ENCODE measurements at regions not wholly inside any gene's neighbourhood (a gene's known extent, or its start where the extent isn't known, plus 50 kb on each side); places are given as distances from the start of the nearest gene placed in this dataset.

DNA sequence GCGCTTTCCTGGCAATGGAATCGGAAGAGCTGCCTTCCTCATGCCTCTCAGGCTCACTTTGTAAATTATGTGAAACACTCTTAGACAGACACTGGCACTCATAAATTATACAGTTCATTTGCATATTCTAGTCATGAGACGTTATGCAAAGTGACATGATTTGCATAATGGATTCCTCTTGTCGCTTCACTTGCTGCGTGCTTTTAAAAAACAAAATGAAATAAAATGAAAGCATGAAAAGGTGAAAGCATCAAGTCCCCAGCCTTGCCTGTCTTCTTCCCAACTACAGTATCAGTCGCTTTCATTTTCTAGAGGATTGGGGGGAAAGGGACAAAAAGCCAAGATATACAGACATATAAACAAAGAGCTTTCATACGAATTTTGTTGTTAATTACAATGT is 252.8 kb upstream of the PMFBP1 start:
- DNase-seq (ENCODE audit: low spot score): no peak
- Mint-ChIP-seq H3K36me3 (ENCODE audit: low read depth) (no peaks in the 10 kb centered on the region), H3K27me3 (ENCODE audit: low read depth) (no peaks in the 10 kb centered on the region), H3K27ac (no peak overlapping the region), H3K4me3 (ENCODE audit: low read depth) (no peak overlapping the region), H3K4me1 (ENCODE audit: low read depth) (no peaks in the 10 kb centered on the region), H3K9me3 (peaks cover 13% of the 10 kb centered on the region)
- intact Hi-C loops (cut with micrococcal nuclease): no loop called here

DNA sequence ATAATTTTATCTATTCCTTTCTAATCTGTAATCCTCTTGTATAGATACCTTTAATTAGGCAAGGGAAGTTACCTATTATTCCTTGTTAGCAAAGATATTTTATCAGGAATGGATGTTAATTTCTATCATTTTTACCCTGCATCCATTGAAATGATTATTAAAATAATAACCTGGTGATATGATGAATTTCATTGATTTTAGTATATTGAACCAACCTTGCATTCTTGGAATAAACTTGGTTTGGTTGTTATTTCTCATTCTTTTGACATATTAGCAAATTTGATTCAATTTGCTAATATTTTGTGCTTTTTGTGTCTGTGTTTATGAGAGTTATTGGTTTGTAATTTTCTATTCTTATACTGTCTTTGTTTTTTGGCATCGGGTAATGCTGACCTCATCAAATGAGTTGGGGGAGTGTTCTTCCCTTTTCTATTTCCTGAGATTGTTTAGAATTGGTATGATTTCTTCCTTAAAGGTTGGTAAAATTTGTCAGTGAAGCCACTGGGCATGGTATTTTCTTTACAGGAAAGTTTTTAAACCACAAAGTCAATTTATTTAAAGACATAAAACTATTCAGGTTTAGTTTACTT is 250.4 kb upstream of the PMFBP1 start:
- Mint-ChIP-seq H3K4me3 (ENCODE audit: low read depth) (no peak overlapping the region), H3K27ac (no peak overlapping the region), H3K4me1 (ENCODE audit: low read depth) (no peaks in the 10 kb centered on the region), H3K36me3 (ENCODE audit: low read depth) (no peaks in the 10 kb centered on the region), H3K9me3 (peaks cover 13% of the 10 kb centered on the region), H3K27me3 (ENCODE audit: low read depth) (no peaks in the 10 kb centered on the region)
- intact Hi-C loops (cut with micrococcal nuclease): no loop called here
- no peak for DNase-seq (ENCODE audit: low spot score)

DNA sequence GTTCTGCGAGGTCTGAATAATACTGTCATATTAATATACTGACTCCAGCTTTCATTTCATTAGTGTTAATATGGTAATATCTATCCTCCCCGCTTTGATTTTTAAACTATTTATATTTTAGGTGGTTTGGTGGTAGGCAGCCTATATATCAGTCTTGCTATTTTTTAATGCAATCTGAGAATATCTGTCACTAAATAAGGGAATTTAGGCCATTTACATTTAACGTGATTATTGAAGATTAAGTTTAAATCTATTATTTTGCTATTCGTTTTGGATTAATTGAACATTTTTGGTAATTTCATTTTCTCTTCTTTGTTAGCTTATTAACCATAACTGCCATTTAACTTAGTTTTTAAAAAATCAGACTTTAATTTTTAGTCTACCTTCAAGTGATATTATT is 247.7 kb upstream of the PMFBP1 start:
- Mint-ChIP-seq H3K27me3 (ENCODE audit: low read depth) (no peaks in the 10 kb centered on the region), H3K27ac (no peak overlapping the region), H3K36me3 (ENCODE audit: low read depth) (no peaks in the 10 kb centered on the region), H3K4me3 (ENCODE audit: low read depth) (no peak overlapping the region), H3K9me3 (peaks cover 16% of the 10 kb centered on the region), H3K4me1 (ENCODE audit: low read depth) (no peaks in the 10 kb centered on the region)
- no peak for DNase-seq (ENCODE audit: low spot score)
- intact Hi-C loops (cut with micrococcal nuclease): no loop called here

DNA sequence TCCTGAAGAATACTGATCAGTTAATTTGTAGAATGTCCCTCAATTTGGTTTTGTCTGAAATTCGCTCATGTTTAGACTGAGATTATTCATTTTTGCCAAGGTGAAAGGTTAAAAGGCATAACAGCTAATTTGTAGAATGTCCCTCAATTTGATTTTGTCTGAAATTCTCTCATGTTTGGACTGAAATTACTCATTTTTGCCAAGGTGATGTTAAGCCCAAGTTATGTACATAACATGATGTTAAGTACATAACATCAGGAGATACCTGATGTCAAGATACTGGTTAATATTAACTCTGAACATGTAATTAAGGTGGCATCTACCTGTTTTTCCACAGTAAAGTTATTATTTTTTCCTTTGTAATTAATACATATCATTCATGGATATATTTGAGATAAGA is 243.4 kb upstream of the PMFBP1 start:
- no peak for DNase-seq (ENCODE audit: low spot score)
- H3K4me3 Mint-ChIP-seq (ENCODE audit: low read depth): no peak overlapping the region
- H3K9me3 Mint-ChIP-seq: peaks cover 3% of the 10 kb centered on the region
- H3K27me3 Mint-ChIP-seq (ENCODE audit: low read depth): no peaks in the 10 kb centered on the region
- H3K27ac Mint-ChIP-seq: no peak overlapping the region
- no peaks in the 10 kb centered on the region for H3K4me1 Mint-ChIP-seq (ENCODE audit: low read depth)
- intact Hi-C loops (cut with micrococcal nuclease): no loop called here
- no peaks in the 10 kb centered on the region for H3K36me3 Mint-ChIP-seq (ENCODE audit: low read depth)

DNA sequence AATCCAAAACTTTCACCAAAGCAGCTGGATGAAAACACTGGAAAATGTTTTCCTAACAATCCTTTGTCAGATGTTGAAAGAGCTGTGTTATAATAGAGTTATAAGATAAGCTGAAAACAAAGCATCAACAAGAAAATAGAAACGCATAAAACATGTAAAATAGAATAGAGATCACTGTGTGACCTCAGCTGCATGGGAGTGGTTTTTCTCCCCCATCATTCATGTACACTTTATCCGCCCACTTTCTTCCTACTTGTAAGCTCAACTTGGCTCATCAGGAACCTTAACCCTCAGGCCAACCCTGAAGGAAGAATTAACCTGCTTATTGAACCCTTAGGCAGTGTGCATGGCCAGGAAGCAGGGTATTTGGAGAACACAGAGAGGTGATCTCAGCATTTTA is 238.5 kb upstream of the PMFBP1 start:
- H3K36me3 Mint-ChIP-seq (ENCODE audit: low read depth): no peaks in the 10 kb centered on the region
- H3K27me3 Mint-ChIP-seq (ENCODE audit: low read depth): no peaks in the 10 kb centered on the region
- H3K27ac Mint-ChIP-seq: no peak overlapping the region
- H3K4me1 Mint-ChIP-seq (ENCODE audit: low read depth): no peaks in the 10 kb centered on the region
- DNase-seq (ENCODE audit: low spot score): no peak
- intact Hi-C loops (cut with micrococcal nuclease): no loop called here
- H3K9me3 Mint-ChIP-seq: peaks cover 3% of the 10 kb centered on the region
- no peak overlapping the region for H3K4me3 Mint-ChIP-seq (ENCODE audit: low read depth)

DNA sequence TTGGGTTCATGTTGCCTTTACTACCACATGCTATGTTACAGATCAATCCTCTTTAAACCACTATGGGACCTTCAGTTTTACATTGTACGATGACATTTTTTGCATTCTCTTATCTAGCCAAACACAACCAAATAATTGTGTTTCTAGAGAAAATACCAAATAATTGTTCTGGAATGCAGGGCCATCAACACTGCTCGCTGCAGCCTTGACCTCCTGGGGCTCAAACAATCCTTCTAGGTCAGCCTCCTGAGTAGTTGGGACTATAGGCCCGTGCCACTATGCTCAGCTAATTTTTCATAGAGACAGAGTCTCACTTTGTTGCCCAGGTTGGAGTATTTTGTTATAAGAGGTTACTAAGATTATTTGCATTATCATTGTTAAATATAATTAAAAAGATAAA is 237.5 kb upstream of the PMFBP1 start:
- Mint-ChIP-seq H3K36me3 (ENCODE audit: low read depth) (no peaks in the 10 kb centered on the region), H3K27ac (no peak overlapping the region), H3K4me1 (ENCODE audit: low read depth) (no peaks in the 10 kb centered on the region), H3K4me3 (ENCODE audit: low read depth) (no peak overlapping the region), H3K27me3 (ENCODE audit: low read depth) (no peaks in the 10 kb centered on the region), H3K9me3 (no peaks in the 10 kb centered on the region)
- DNase-seq (ENCODE audit: low spot score): no peak
- intact Hi-C loops (cut with micrococcal nuclease): no loop called here

DNA sequence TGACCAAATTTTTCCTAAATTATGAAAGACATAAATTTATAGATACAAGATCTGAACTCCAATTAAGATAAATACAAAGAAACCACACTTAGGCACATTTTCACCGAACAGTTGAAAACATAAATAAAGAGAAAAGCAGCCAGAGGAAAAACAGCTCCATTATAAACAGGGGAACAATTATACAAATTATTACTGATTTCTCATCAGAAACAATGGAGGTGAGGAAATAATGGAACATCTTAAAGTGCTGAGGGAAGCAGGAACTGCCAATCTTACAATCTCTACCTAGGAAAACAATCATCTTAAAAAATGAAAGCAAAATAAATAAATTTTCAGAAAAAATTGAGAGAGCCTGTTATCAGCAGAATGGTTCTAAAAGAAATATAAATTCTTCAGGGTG is 234.4 kb upstream of the PMFBP1 start:
- Mint-ChIP-seq H3K9me3 (no peaks in the 10 kb centered on the region), H3K36me3 (ENCODE audit: low read depth) (no peaks in the 10 kb centered on the region), H3K27ac (no peak overlapping the region), H3K4me3 (ENCODE audit: low read depth) (no peak overlapping the region), H3K27me3 (ENCODE audit: low read depth) (no peaks in the 10 kb centered on the region), H3K4me1 (ENCODE audit: low read depth) (no peaks in the 10 kb centered on the region)
- intact Hi-C loops (cut with micrococcal nuclease): no loop called here
- DNase-seq (ENCODE audit: low spot score): no peak

DNA sequence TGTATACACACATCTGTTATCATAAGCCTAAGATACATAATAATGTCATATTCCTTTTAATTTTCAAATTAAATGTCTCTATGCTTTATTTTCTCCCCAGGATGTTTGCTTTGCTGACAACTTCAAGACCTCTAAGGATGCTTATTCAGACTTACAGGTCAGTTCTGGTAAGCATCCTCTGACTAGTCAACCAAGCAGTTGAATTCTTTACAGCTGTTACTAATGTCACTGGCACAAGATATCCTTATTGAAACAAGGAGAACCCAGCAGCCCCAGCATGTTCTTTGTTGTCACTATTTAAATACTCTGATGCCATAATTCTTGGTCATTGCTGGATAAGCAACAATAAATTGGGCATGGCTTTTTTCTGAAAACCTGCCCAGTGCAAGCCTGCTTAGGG is 232.3 kb upstream of the PMFBP1 start:
- no peaks in the 10 kb centered on the region for H3K4me1 Mint-ChIP-seq (ENCODE audit: low read depth)
- intact Hi-C loops (cut with micrococcal nuclease): no loop called here
- H3K27ac Mint-ChIP-seq: no peak overlapping the region
- no peaks in the 10 kb centered on the region for H3K9me3 Mint-ChIP-seq
- H3K36me3 Mint-ChIP-seq (ENCODE audit: low read depth): no peaks in the 10 kb centered on the region
- H3K4me3 Mint-ChIP-seq (ENCODE audit: low read depth): no peak overlapping the region
- no peak for DNase-seq (ENCODE audit: low spot score)
- no peaks in the 10 kb centered on the region for H3K27me3 Mint-ChIP-seq (ENCODE audit: low read depth)

DNA sequence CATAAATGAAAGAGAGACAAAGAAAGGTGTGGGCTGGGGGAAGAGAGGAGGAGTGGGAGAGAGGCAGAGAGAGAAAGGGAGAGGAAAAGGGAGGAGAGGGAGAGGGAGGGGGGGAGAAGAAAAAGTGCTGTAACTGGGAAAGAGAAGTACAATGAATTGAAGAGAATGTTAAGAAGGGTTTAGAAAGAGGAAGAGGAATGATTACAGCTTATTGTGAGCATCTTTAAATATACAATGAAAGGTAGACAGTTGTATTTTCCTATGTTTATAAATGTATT is 229.1 kb upstream of the PMFBP1 start:
- DNase-seq (ENCODE audit: low spot score): no peak
- Mint-ChIP-seq H3K36me3 (ENCODE audit: low read depth) (no peaks in the 10 kb centered on the region), H3K4me3 (ENCODE audit: low read depth) (no peak overlapping the region), H3K27me3 (ENCODE audit: low read depth) (no peaks in the 10 kb centered on the region), H3K4me1 (ENCODE audit: low read depth) (no peaks in the 10 kb centered on the region), H3K9me3 (no peaks in the 10 kb centered on the region), H3K27ac (no peak overlapping the region)
- intact Hi-C loops (cut with micrococcal nuclease): loop anchor here (2.0 kb wide), 1 partner anchor 264 kb away; no protein-coding TSS in a partner anchor

DNA sequence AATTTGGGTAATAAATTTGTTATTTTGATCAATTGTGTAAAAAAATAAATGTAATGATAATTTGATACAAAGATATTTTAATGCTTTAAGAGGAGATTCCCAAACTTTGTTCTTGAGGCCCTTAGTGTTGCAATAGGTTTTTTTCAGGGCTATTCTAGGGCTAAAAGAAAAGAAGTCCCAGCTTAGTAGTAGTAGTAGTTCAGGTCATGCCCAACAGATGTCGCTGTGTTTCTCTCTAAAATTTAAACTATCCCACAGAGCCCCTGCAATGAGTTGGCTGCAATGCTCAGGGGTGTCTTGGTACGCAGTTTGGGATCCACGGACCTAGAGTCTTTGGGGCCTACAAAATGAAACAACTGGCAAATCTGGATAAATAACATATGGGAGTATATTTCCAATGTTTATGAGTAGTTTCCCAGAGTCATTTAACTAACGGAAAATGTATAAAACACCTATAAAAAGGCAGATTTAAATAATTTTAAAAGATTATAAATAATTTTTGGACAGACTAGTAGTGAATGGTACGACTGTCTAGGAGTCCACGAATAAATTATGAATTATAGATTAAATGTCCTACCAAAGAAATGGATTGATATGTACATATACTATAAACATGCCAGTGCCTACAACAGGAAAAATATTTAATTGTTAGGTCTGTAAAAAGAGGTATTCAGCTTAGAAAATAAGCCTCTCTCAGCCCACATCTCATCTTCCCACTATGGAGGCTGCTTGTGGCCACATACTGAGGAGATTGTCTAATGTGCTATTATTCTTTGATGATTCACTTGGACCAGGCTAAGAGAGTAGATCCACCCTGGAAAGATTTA is 228.5 kb upstream of the PMFBP1 start:
- H3K27me3 Mint-ChIP-seq (ENCODE audit: low read depth): no peaks in the 10 kb centered on the region
- H3K27ac Mint-ChIP-seq: no peak overlapping the region
- no peak overlapping the region for H3K4me3 Mint-ChIP-seq (ENCODE audit: low read depth)
- intact Hi-C loops (cut with micrococcal nuclease): loop anchor here (2.0 kb wide), 1 partner anchor 264 kb away; no protein-coding TSS in a partner anchor
- no peaks in the 10 kb centered on the region for H3K9me3 Mint-ChIP-seq
- no peaks in the 10 kb centered on the region for H3K4me1 Mint-ChIP-seq (ENCODE audit: low read depth)
- no peaks in the 10 kb centered on the region for H3K36me3 Mint-ChIP-seq (ENCODE audit: low read depth)
- DNase-seq (ENCODE audit: low spot score): no peak

DNA sequence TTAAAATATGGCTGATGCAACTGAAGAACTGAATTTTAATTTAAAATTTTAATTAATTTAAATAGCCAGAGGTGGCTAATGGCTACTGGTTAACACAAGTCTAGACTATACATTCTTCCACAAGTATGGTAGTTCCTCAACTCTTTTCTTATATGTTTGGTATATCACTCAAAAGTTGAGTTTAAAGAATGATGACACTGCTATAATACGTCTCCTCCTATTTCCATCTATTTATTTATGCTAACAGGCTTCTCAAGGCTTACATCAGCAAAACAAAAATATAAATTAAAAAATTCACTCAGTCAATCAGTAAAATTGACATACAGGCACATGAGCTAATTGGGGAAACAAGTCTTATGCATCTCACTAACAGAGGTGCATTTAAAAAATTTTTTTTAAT is 227.9 kb upstream of the PMFBP1 start:
- no peak for DNase-seq (ENCODE audit: low spot score)
- intact Hi-C loops (cut with micrococcal nuclease): loop anchor here (2.0 kb wide), 1 partner anchor 265 kb away; no protein-coding TSS in a partner anchor
- Mint-ChIP-seq H3K9me3 (peaks cover 2% of the 10 kb centered on the region), H3K4me1 (ENCODE audit: low read depth) (no peaks in the 10 kb centered on the region), H3K27me3 (ENCODE audit: low read depth) (no peaks in the 10 kb centered on the region), H3K4me3 (ENCODE audit: low read depth) (no peak overlapping the region), H3K36me3 (ENCODE audit: low read depth) (no peaks in the 10 kb centered on the region), H3K27ac (no peak overlapping the region)

DNA sequence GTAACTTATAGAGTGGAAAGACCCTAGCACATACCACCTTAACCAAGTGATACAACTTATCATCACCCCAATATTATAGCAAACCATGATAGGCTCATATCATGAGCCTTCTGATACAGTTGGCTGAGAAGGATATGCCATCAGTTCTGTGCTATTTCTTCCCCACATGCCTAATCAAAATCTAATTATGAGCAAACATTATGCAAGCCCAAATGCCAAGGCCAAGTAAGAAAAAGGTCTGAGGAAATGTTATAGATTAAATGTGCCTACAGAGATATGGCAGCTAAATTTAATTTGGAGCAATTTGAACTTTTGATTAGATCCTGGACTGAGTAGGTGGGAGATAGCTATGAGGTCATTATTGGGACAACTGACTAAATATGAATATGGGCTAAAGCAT is 225.9 kb upstream of the PMFBP1 start:
- DNase-seq (ENCODE audit: low spot score): no peak
- Mint-ChIP-seq H3K36me3 (ENCODE audit: low read depth) (no peaks in the 10 kb centered on the region), H3K4me1 (ENCODE audit: low read depth) (no peaks in the 10 kb centered on the region), H3K27me3 (ENCODE audit: low read depth) (no peaks in the 10 kb centered on the region), H3K9me3 (peaks cover 13% of the 10 kb centered on the region), H3K4me3 (ENCODE audit: low read depth) (no peak overlapping the region), H3K27ac (no peak overlapping the region)
- intact Hi-C loops (cut with micrococcal nuclease): no loop called here

DNA sequence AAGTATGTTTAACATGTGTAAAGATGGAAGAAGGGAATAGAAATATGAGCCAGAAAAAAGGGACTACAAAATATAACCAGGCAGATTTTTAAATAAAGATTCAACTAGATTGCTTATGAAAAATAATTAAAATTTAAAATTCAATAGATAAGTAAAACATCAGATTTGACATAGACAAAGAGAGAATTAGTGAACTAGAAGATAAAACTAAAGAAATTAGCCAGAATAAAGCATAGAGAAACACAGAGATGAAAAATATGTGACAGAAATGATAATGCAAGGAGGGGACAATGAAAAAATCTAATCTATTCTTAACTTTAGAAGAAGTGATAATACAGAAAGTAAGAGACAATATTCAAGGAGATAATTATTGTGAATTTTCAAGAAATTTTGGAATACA is 222.6 kb upstream of the PMFBP1 start:
- H3K4me3 Mint-ChIP-seq (ENCODE audit: low read depth): no peak overlapping the region
- intact Hi-C loops (cut with micrococcal nuclease): no loop called here

More for the DNA sequence above, 222.6 kb upstream of the PMFBP1 start:
- peaks cover 13% of the 10 kb centered on the region for H3K9me3 Mint-ChIP-seq
- no peaks in the 10 kb centered on the region for H3K4me1 Mint-ChIP-seq (ENCODE audit: low read depth)
- no peak overlapping the region for H3K27ac Mint-ChIP-seq
- no peak for DNase-seq (ENCODE audit: low spot score)
- H3K36me3 Mint-ChIP-seq (ENCODE audit: low read depth): no peaks in the 10 kb centered on the region
- H3K27me3 Mint-ChIP-seq (ENCODE audit: low read depth): no peaks in the 10 kb centered on the region
